CD8-positive, alpha-beta memory T cell (primary cell): ENCODE measurements at regions not wholly inside any gene's neighbourhood (a gene's known extent, or its start where the extent isn't known, plus 50 kb on each side); places are given as distances from the start of the nearest gene placed in this dataset.
"Not testable (repeated sequence)": the region's sequence is repeated elsewhere in the genome, so short reads cannot be mapped to it uniquely, and the experiment has no call there.

Experiments used
- CTCF ChIA-PET: fragments of 350-600 bp; sonication (Branson Sonifier 250); formaldehyde crosslinking; loops from one replicate; lab custom pipeline; 2021; ENCODE audit warnings: antibody characterized with exemption; lab: Charles Lee
- POLR2A ChIA-PET: fragments of 350-600 bp; sonication (Branson Sonifier 250); formaldehyde crosslinking; loops from one replicate; lab custom pipeline; 2021; ENCODE audit warnings: antibody characterized with exemption; lab: Charles Lee
- DNase-seq, 5 donors: peaks; one replicate each; pipeline versions ENCODE4 v3.0.0 to v3.0.0-alpha.2; 2020 to 2022; ENCODE audit warnings: mixed read lengths in 1 of 5
- H3K27ac ChIP-seq: one replicate; pipeline ENCODE4 v1.7.0; 2013; ENCODE audit warnings: low read depth, mild to moderate bottlenecking, low read length, moderate library complexity
- H3K27me3 ChIP-seq: 2 replicates; pipeline ENCODE4 v1.7.0; 2013; ENCODE audit warnings: low read length, mild to moderate bottlenecking; ENCODE audit not compliant: insufficient read depth, poor library complexity, severe bottlenecking
- H3K36me3 ChIP-seq: 2 replicates; pipeline ENCODE4 v1.7.0; 2013; ENCODE audit warnings: mild to moderate bottlenecking, low read length, moderate library complexity; ENCODE audit not compliant: insufficient read depth
- H3K4me1 ChIP-seq: 2 replicates; pipeline ENCODE4 v1.7.0; 2013; ENCODE audit warnings: mild to moderate bottlenecking, low read length, moderate library complexity; ENCODE audit not compliant: insufficient read depth
- H3K4me3 ChIP-seq: 2 replicates; pipeline ENCODE4 v1.7.0; 2013; ENCODE audit warnings: mild to moderate bottlenecking, low read length
- H3K9me3 ChIP-seq: 2 replicates; pipeline ENCODE4 v1.7.0; 2013; ENCODE audit warnings: mild to moderate bottlenecking, low read length
- H3K27ac Mint-ChIP-seq, 8 donors: one replicate each; pipeline ENCODE4 v1.8.0; 2020 to 2021; ENCODE audit warnings: mixed read lengths in 8 of 8, mild to moderate bottlenecking in 6 of 8, inconsistent platforms in 3 of 8, moderate library complexity in 3 of 8
- H3K27me3 Mint-ChIP-seq, 2 donors: one replicate each; pipeline ENCODE4 v1.8.0; 2020 to 2021; ENCODE audit warnings: mixed read lengths in 2 of 2, mild to moderate bottlenecking in 1 of 2, moderate library complexity in 1 of 2
- H3K36me3 Mint-ChIP-seq, 3 donors: one replicate each; pipeline ENCODE4 v1.8.0; 2020 to 2021; ENCODE audit warnings: mixed read lengths in 3 of 3, inconsistent platforms in 1 of 3, mild to moderate bottlenecking in 1 of 3
- H3K4me1 Mint-ChIP-seq, 3 donors: one replicate each; pipeline ENCODE4 v1.8.0; 2020 to 2021; ENCODE audit warnings: mixed read lengths in 3 of 3, inconsistent platforms in 1 of 3, mild to moderate bottlenecking in 1 of 3
- H3K4me3 Mint-ChIP-seq, 7 donors: one replicate each; pipeline ENCODE4 v1.8.0; 2020 to 2021; ENCODE audit warnings: mixed read lengths in 7 of 7, mild to moderate bottlenecking in 6 of 7, moderate library complexity in 4 of 7, inconsistent platforms in 2 of 7
- H3K9me3 Mint-ChIP-seq, 5 donors: one replicate each; pipeline ENCODE4 v1.8.0; 2020 to 2022; ENCODE audit warnings: mixed read lengths in 5 of 5, mild to moderate bottlenecking in 3 of 5, moderate library complexity in 2 of 5, inconsistent platforms in 1 of 5

- Mint-ChIP-seq H3K4me3 (no peak overlapping the region), H3K36me3 (no peaks in the 10 kb centered on the region), H3K4me1 (no peaks in the 10 kb centered on the region), H3K9me3 (peaks cover 0 to 12% (median 0%) of the 10 kb centered on the region in 5 donors), H3K27me3 (no peaks in the 10 kb centered on the region), H3K27ac (no peak overlapping the region)
- Histone ChIP-seq H3K4me3 (no peak overlapping the region), H3K27ac (no peak overlapping the region), H3K27me3 (no peaks in the 10 kb centered on the region), H3K9me3 (no peaks in the 10 kb centered on the region), H3K4me1 (no peaks in the 10 kb centered on the region), H3K36me3 (no peaks in the 10 kb centered on the region)
- ChIA-PET CTCF (no interaction called here), POLR2A (no interaction called here)
- no peak for DNase-seq
Observed at GRCh38 chr2:184369307-184369706, 229.0 kb upstream of the ZNF804A start.

GRCh38 chr2:184370954-184371353 is 227.4 kb upstream of the ZNF804A start:
- Histone ChIP-seq H3K36me3 (no peaks in the 10 kb centered on the region), H3K4me3 (no peak overlapping the region), H3K9me3 (no peaks in the 10 kb centered on the region), H3K27ac (no peak overlapping the region), H3K27me3 (no peaks in the 10 kb centered on the region), H3K4me1 (no peaks in the 10 kb centered on the region)
- Mint-ChIP-seq H3K27ac (no peak overlapping the region), H3K27me3 (no peaks in the 10 kb centered on the region), H3K36me3 (no peaks in the 10 kb centered on the region), H3K4me1 (no peaks in the 10 kb centered on the region), H3K9me3 (peaks cover 0 to 12% (median 0%) of the 10 kb centered on the region in 5 donors), H3K4me3 (no peak overlapping the region)
- CTCF ChIA-PET, result no interaction called here
- no peak for DNase-seq
- POLR2A ChIA-PET, result no interaction called here

- no peaks in the 10 kb centered on the region for H3K27me3 Mint-ChIP-seq
Observed at GRCh38 chr2:184371641-184372040, 226.7 kb upstream of the ZNF804A start.

GRCh38 chr2:184372484-184372883 is 225.8 kb upstream of the ZNF804A start:
- ChIA-PET CTCF (no interaction called here), POLR2A (no interaction called here)
- Histone ChIP-seq H3K27me3 (no peaks in the 10 kb centered on the region), H3K9me3 (no peaks in the 10 kb centered on the region), H3K36me3 (no peaks in the 10 kb centered on the region), H3K4me3 (no peak overlapping the region), H3K4me1 (no peaks in the 10 kb centered on the region), H3K27ac (no peak overlapping the region)
- no peak overlapping the region for H3K27ac Mint-ChIP-seq
- H3K27me3 Mint-ChIP-seq, result no peaks in the 10 kb centered on the region
- H3K9me3 Mint-ChIP-seq, result peaks cover 0 to 24% (median 3%) of the 10 kb centered on the region in 5 donors
- no peaks in the 10 kb centered on the region for H3K4me1 Mint-ChIP-seq
- no peak for DNase-seq
- no peaks in the 10 kb centered on the region for H3K36me3 Mint-ChIP-seq
- H3K4me3 Mint-ChIP-seq, result no peak overlapping the region

More at GRCh38 chr2:184371641-184372040, 226.7 kb upstream of the ZNF804A start:
- Histone ChIP-seq H3K27ac (no peak overlapping the region), H3K9me3 (no peaks in the 10 kb centered on the region), H3K4me1 (no peaks in the 10 kb centered on the region), H3K4me3 (no peak overlapping the region), H3K36me3 (no peaks in the 10 kb centered on the region), H3K27me3 (no peaks in the 10 kb centered on the region)
- Mint-ChIP-seq H3K4me1 (no peaks in the 10 kb centered on the region), H3K9me3 (peaks cover 0 to 16% (median 0%) of the 10 kb centered on the region in 5 donors), H3K27ac (no peak overlapping the region), H3K36me3 (no peaks in the 10 kb centered on the region), H3K4me3 (no peak overlapping the region)
- no peak for DNase-seq
- ChIA-PET CTCF (no interaction called here), POLR2A (no interaction called here)

GRCh38 chr2:184394642-184395041 is 203.7 kb upstream of the ZNF804A start:
- no peak overlapping the region for H3K27ac Mint-ChIP-seq
- H3K4me1 Mint-ChIP-seq, result no peaks in the 10 kb centered on the region
- POLR2A ChIA-PET, result no interaction called here
- CTCF ChIA-PET, result no interaction called here
- Histone ChIP-seq H3K4me1 (no peaks in the 10 kb centered on the region), H3K9me3 (no peaks in the 10 kb centered on the region), H3K4me3 (no peak overlapping the region), H3K36me3 (no peaks in the 10 kb centered on the region), H3K27me3 (no peaks in the 10 kb centered on the region), H3K27ac (no peak overlapping the region)
- no peaks in the 10 kb centered on the region for H3K36me3 Mint-ChIP-seq
- H3K4me3 Mint-ChIP-seq, result no peak overlapping the region
- peaks cover 0 to 2% of the 10 kb centered on the region in 2 donors for H3K27me3 Mint-ChIP-seq
- H3K9me3 Mint-ChIP-seq, result peaks cover 0 to 21% (median 3%) of the 10 kb centered on the region in 5 donors
- DNase-seq, result no peak

GRCh38 chr2:184402381-184402780 is 195.9 kb upstream of the ZNF804A start:
- no peak overlapping the region for H3K4me3 Mint-ChIP-seq
- H3K27ac Mint-ChIP-seq, result no peak overlapping the region
- no peaks in the 10 kb centered on the region for H3K4me1 Mint-ChIP-seq
- no peaks in the 10 kb centered on the region for H3K36me3 ChIP-seq
- ChIA-PET CTCF (no interaction called here), POLR2A (no interaction called here)
- no peak overlapping the region for H3K4me3 ChIP-seq
- H3K9me3 Mint-ChIP-seq, result peaks cover under 1 to 27% (median 5%) of the 10 kb centered on the region in 5 donors
- H3K27me3 Mint-ChIP-seq, result peaks cover 0 to 2% of the 10 kb centered on the region in 2 donors
- H3K27ac ChIP-seq, result no peak overlapping the region
- H3K27me3 ChIP-seq, result no peaks in the 10 kb centered on the region
- H3K4me1 ChIP-seq, result no peaks in the 10 kb centered on the region
- no peak for DNase-seq
- no peaks in the 10 kb centered on the region for H3K36me3 Mint-ChIP-seq
- no peaks in the 10 kb centered on the region for H3K9me3 ChIP-seq

- H3K4me1 ChIP-seq, H3K27me3 Mint-ChIP-seq, CTCF ChIA-PET, H3K4me3 Mint-ChIP-seq, H3K27ac Mint-ChIP-seq, H3K27me3 ChIP-seq, H3K9me3 ChIP-seq, H3K4me3 ChIP-seq, H3K36me3 ChIP-seq, H3K4me1 Mint-ChIP-seq, H3K36me3 Mint-ChIP-seq, POLR2A ChIA-PET, H3K27ac ChIP-seq, DNase-seq: not testable (repeated sequence)
- H3K9me3 Mint-ChIP-seq, result peaks cover 4 to 32% (median 5%) of the 10 kb centered on the region in 5 donors
Observed at GRCh38 chr2:184407041-184407630, 191.2 kb upstream of the ZNF804A start.

- no peak overlapping the region for H3K27ac ChIP-seq
- no peak for DNase-seq
- Mint-ChIP-seq H3K27ac (no peak overlapping the region), H3K9me3 (peaks cover 4 to 37% (median 9%) of the 10 kb centered on the region in 5 donors), H3K27me3 (no peaks in the 10 kb centered on the region), H3K4me3 (no peak overlapping the region), H3K4me1 (no peaks in the 10 kb centered on the region), H3K36me3 (no peaks in the 10 kb centered on the region)
- H3K4me3 ChIP-seq, result no peak overlapping the region
- POLR2A ChIA-PET, result no interaction called here
- CTCF ChIA-PET, result no interaction called here
- H3K36me3 ChIP-seq, result no peaks in the 10 kb centered on the region
- no peaks in the 10 kb centered on the region for H3K27me3 ChIP-seq
- H3K9me3 ChIP-seq, result no peaks in the 10 kb centered on the region
- no peaks in the 10 kb centered on the region for H3K4me1 ChIP-seq
Observed at GRCh38 chr2:184410160-184410559, 188.2 kb upstream of the ZNF804A start.
